HEK293 (cell line): ENCODE measurements at regions not wholly inside any gene's neighbourhood (a gene's known extent, or its start where the extent isn't known, plus 50 kb on each side); places are given as distances from the start of the nearest gene placed in this dataset.
A peak's percentile ranks its signal among the peaks of the same experiment; 100 is the strongest.

Source experiments
- CTCF ChIA-PET: fragments of 350-600 bp; formaldehyde crosslinking; extraction: SDS; loops from one replicate; lab custom pipeline; 2021; ENCODE audit warnings: antibody characterized with exemption; lab: Yijun Ruan, JAX
- POLR2A ChIA-PET: fragments of 300-600 bp; formaldehyde crosslinking; extraction: SDS; loops from one replicate; lab custom pipeline; 2020; ENCODE audit warnings: antibody characterized with exemption, inconsistent platforms; lab: Yijun Ruan, JAX
- H3K27ac ChIP-seq: fragments of 200-500 bp; sonication (Bioruptor generic); 2 replicates; pipeline ENCODE4 v1.5.1; 2014; ENCODE audit warnings: low read depth, low read length, control low read depth, inconsistent platforms; ENCODE audit errors: extremely low read depth
- H3K36me3 ChIP-seq, 2 experiments: fragments of 200-500 bp in 1 of 2; sonication (Bioruptor generic) in 1 of 2; 1 replicate in 1 of 2; 2 replicates in 1 of 2; pipeline ENCODE4 v1.5.1; 2014 to 2017; ENCODE audit warnings: inconsistent platforms in 2 of 2, low read length in 2 of 2; ENCODE audit not compliant: control insufficient read depth in 2 of 2, insufficient read depth in 1 of 2
- H3K4me1 ChIP-seq: fragments of 200-500 bp; sonication (Bioruptor generic); 2 replicates; pipeline ENCODE4 v1.5.1; 2014; ENCODE audit warnings: mild to moderate bottlenecking, low read length, inconsistent platforms; ENCODE audit not compliant: control insufficient read depth, insufficient read depth
- H3K4me3 ChIP-seq: 2 replicates; pipeline ENCODE4 v1.5.1; 2011; ENCODE audit warnings: low read depth, mild to moderate bottlenecking, control low read depth, low read length, moderate library complexity
- H3K9me3 ChIP-seq: fragments of 200-500 bp; sonication (Bioruptor generic); 2 replicates; pipeline ENCODE4 v1.5.1; 2014; ENCODE audit warnings: low read depth, low read length, inconsistent platforms; ENCODE audit not compliant: control insufficient read depth, insufficient read depth
- GLIS1 ChIP-seq: fragments of 450-650 bp; formaldehyde crosslinking; IDR thresholded peaks from 2 replicates; pipeline ENCODE4 v1.5.1; 2016; ENCODE audit warnings: missing biosample characterization, missing genetic modification characterization
- IKZF3 ChIP-seq: fragments of 450-650 bp; IDR thresholded peaks from 2 replicates; pipeline ENCODE4 v1.5.0; 2018; ENCODE audit warnings: missing biosample characterization, mild to moderate bottlenecking, missing genetic modification characterization, moderate library complexity
- KLF8 ChIP-seq: fragments of 450-650 bp; formaldehyde crosslinking; IDR thresholded peaks from 2 replicates; pipeline ENCODE4 v1.5.1; 2016; ENCODE audit warnings: missing biosample characterization, missing genetic modification characterization
- KLF9 ChIP-seq: fragments of 450-650 bp; formaldehyde crosslinking; IDR thresholded peaks from 2 replicates; pipeline ENCODE4 v1.5.1; 2016; ENCODE audit warnings: missing biosample characterization, missing genetic modification characterization, low read depth
- ZFP41 ChIP-seq: fragments of 450-650 bp; formaldehyde crosslinking; IDR thresholded peaks from 2 replicates; pipeline ENCODE4 v1.5.1; 2016; ENCODE audit warnings: missing biosample characterization, missing genetic modification characterization, borderline replicate concordance
- ZNF133 ChIP-seq: fragments of 450-650 bp; formaldehyde crosslinking; IDR thresholded peaks from 2 replicates; pipeline ENCODE4 v1.5.1; 2016; ENCODE audit warnings: missing biosample characterization, missing genetic modification characterization
- ZNF140 ChIP-seq: fragments of 450-650 bp; formaldehyde crosslinking; IDR thresholded peaks from 2 replicates; pipeline ENCODE4 v1.5.1; 2016; ENCODE audit warnings: missing biosample characterization, missing genetic modification characterization
- ZNF16 ChIP-seq: fragments of 450-650 bp; formaldehyde crosslinking; IDR thresholded peaks from 2 replicates; pipeline ENCODE4 v1.5.1; 2016; ENCODE audit warnings: low read depth, missing biosample characterization, missing genetic modification characterization
- ZNF248 ChIP-seq: fragments of 450-650 bp; formaldehyde crosslinking; IDR thresholded peaks from 2 replicates; pipeline ENCODE4 v1.5.1; 2017; ENCODE audit warnings: missing biosample characterization, missing genetic modification characterization
- ZNF341 ChIP-seq: fragments of 450-650 bp; formaldehyde crosslinking; IDR thresholded peaks from 2 replicates; pipeline ENCODE4; 2016; ENCODE audit warnings: low read depth, missing biosample characterization, missing genetic modification characterization
- ZNF354C ChIP-seq: fragments of 450-650 bp; formaldehyde crosslinking; IDR thresholded peaks from 2 replicates; pipeline ENCODE4 v1.5.1; 2016; ENCODE audit warnings: missing biosample characterization, missing genetic modification characterization, low read depth, borderline replicate concordance
- ZNF37A ChIP-seq: fragments of 450-650 bp; IDR thresholded peaks from 2 replicates; pipeline ENCODE4 v1.5.1; 2018; ENCODE audit warnings: missing biosample characterization, missing genetic modification characterization
- ZNF423 ChIP-seq: fragments of 450-650 bp; formaldehyde crosslinking; IDR thresholded peaks from 2 replicates; pipeline ENCODE4 v1.5.1; 2016; ENCODE audit warnings: missing biosample characterization, missing genetic modification characterization
- ZNF426 ChIP-seq: fragments of 450-650 bp; formaldehyde crosslinking; IDR thresholded peaks from 2 replicates; pipeline ENCODE4 v1.5.1; 2017; ENCODE audit warnings: missing biosample characterization, missing genetic modification characterization, mild to moderate bottlenecking, inconsistent platforms, moderate library complexity
- ZNF623 ChIP-seq: fragments of 450-650 bp; formaldehyde crosslinking; IDR thresholded peaks from 2 replicates; pipeline ENCODE4 v1.5.1; 2016; ENCODE audit warnings: missing biosample characterization, missing genetic modification characterization
- ZNF664 ChIP-seq: fragments of 450-650 bp; formaldehyde crosslinking; IDR thresholded peaks from 2 replicates; pipeline ENCODE4 v1.5.1; 2016; ENCODE audit warnings: missing biosample characterization, missing genetic modification characterization
- ZSCAN30 ChIP-seq: fragments of 450-650 bp; IDR thresholded peaks from 2 replicates; pipeline ENCODE4 v1.5.1; 2018; ENCODE audit warnings: missing biosample characterization, mild to moderate bottlenecking, missing genetic modification characterization, moderate library complexity
- TF ChIP-seq, protein P1 (sequence below): fragments of 450-650 bp; formaldehyde crosslinking; IDR thresholded peaks from 2 replicates; pipeline ENCODE4 v1.5.1; 2017; ENCODE audit warnings: missing biosample characterization, missing genetic modification characterization
- TF ChIP-seq, protein P2 (sequence below): fragments of 450-650 bp; IDR thresholded peaks from 2 replicates; pipeline ENCODE4 v1.5.1; 2018; ENCODE audit warnings: missing biosample characterization, missing genetic modification characterization
- TF ChIP-seq, protein P3 (sequence below): fragments of 450-650 bp; formaldehyde crosslinking; IDR thresholded peaks from 2 replicates; pipeline ENCODE4 v1.5.1; 2016; ENCODE audit warnings: missing biosample characterization, missing genetic modification characterization
- TF ChIP-seq, protein P4 (sequence below): fragments of 450-650 bp; formaldehyde crosslinking; IDR thresholded peaks from 2 replicates; pipeline ENCODE4 v1.5.1; 2016; ENCODE audit warnings: missing biosample characterization, missing genetic modification characterization, low read depth

GRCh38 chr2:138441916-138442315 is 59.7 kb upstream of the SPOPL start:
- Histone ChIP-seq H3K4me1 (0 out of 2 replicates have a peak, but pooled peaks cover 3% of the 10 kb centered on the region), H3K27ac (no peak overlapping the region), H3K36me3 (no peaks in the 10 kb centered on the region), H3K4me3 (no peak overlapping the region), H3K9me3 (no peaks in the 10 kb centered on the region)
- POLR2A ChIA-PET, result no interaction called here
- no peak for TF ChIP-seq ZNF354C (tag by site-specific recombination)
- TF ChIP-seq, protein P1, sequence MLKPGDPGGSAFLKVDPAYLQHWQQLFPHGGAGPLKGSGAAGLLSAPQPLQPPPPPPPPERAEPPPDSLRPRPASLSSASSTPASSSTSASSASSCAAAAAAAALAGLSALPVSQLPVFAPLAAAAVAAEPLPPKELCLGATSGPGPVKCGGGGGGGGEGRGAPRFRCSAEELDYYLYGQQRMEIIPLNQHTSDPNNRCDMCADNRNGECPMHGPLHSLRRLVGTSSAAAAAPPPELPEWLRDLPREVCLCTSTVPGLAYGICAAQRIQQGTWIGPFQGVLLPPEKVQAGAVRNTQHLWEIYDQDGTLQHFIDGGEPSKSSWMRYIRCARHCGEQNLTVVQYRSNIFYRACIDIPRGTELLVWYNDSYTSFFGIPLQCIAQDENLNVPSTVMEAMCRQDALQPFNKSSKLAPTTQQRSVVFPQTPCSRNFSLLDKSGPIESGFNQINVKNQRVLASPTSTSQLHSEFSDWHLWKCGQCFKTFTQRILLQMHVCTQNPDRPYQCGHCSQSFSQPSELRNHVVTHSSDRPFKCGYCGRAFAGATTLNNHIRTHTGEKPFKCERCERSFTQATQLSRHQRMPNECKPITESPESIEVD (tag by site-specific recombination), result no peak
- no peak for TF ChIP-seq ZNF16
- CTCF ChIA-PET, result no interaction called here

DNA sequence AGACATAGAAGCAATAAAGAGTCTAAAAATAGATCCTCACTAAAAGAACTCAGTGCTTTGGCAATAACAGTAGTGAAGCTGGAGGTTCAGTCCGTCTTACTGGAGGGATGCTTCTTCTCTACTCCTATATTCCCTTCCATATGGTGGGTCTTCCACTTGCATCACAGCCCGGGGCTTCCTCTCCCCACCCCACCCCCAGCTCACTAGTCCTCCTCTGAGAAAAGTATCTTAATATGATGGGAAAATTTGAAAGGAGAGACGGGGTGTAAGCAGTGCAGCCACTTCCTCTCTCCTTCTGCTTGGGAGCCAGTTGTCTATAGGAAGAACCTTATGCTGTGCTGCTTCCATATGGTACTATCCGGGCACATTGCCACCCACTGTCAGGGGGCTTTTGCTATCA is 57.2 kb upstream of the SPOPL start:
- H3K4me3 ChIP-seq, result no peak overlapping the region
- H3K36me3 ChIP-seq, result no peaks in the 10 kb centered on the region
- CTCF ChIA-PET, result no interaction called here
- TF ChIP-seq, protein P2, sequence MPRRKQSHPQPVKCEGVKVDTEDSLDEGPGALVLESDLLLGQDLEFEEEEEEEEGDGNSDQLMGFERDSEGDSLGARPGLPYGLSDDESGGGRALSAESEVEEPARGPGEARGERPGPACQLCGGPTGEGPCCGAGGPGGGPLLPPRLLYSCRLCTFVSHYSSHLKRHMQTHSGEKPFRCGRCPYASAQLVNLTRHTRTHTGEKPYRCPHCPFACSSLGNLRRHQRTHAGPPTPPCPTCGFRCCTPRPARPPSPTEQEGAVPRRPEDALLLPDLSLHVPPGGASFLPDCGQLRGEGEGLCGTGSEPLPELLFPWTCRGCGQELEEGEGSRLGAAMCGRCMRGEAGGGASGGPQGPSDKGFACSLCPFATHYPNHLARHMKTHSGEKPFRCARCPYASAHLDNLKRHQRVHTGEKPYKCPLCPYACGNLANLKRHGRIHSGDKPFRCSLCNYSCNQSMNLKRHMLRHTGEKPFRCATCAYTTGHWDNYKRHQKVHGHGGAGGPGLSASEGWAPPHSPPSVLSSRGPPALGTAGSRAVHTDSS (tag by site-specific recombination), result no peak
- no peak for TF ChIP-seq ZNF248 (tag by site-specific recombination)
- TF ChIP-seq ZSCAN30 (tag by site-specific recombination), result no peak
- TF ChIP-seq ZFP41 (tag by site-specific recombination), result no peak
- no peak for TF ChIP-seq KLF9 (tag by site-specific recombination)
- no peak for TF ChIP-seq ZNF140 (tag by site-specific recombination)
- no peak for TF ChIP-seq ZNF664 (tag by site-specific recombination)
- TF ChIP-seq ZNF426 (tag by site-specific recombination), result no peak
- TF ChIP-seq ZNF37A (tag by site-specific recombination), result no peak
- no peak for TF ChIP-seq ZNF133 (tag by site-specific recombination)
- no peak for TF ChIP-seq ZNF341 (tag by site-specific recombination)
- TF ChIP-seq ZNF423, result no peak
- TF ChIP-seq ZNF16, result no peak
- TF ChIP-seq, all 188 proteins: peak for 0
- Histone ChIP-seq H3K27ac (no peak overlapping the region), H3K9me3 (no peaks in the 10 kb centered on the region), H3K4me1 (0 out of 2 replicates have a peak, but pooled peaks cover 3% of the 10 kb centered on the region)
- POLR2A ChIA-PET, result no interaction called here

- TF ChIP-seq ZNF623 (tag by site-specific recombination), result no peak
- TF ChIP-seq, protein P3, sequence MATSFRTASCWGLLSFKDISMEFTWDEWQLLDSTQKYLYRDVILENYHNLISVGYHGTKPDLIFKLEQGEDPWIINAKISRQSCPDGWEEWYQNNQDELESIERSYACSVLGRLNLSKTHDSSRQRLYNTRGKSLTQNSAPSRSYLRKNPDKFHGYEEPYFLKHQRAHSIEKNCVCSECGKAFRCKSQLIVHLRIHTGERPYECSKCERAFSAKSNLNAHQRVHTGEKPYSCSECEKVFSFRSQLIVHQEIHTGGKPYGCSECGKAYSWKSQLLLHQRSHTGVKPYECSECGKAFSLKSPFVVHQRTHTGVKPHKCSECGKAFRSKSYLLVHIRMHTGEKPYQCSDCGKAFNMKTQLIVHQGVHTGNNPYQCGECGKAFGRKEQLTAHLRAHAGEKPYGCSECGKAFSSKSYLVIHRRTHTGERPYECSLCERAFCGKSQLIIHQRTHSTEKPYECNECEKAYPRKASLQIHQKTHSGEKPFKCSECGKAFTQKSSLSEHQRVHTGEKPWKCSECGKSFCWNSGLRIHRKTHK (tag by site-specific recombination), result no peak
- TF ChIP-seq IKZF3 (tag by site-specific recombination), result no peak
- TF ChIP-seq KLF8 (tag by site-specific recombination), result no peak
- TF ChIP-seq, protein P4, sequence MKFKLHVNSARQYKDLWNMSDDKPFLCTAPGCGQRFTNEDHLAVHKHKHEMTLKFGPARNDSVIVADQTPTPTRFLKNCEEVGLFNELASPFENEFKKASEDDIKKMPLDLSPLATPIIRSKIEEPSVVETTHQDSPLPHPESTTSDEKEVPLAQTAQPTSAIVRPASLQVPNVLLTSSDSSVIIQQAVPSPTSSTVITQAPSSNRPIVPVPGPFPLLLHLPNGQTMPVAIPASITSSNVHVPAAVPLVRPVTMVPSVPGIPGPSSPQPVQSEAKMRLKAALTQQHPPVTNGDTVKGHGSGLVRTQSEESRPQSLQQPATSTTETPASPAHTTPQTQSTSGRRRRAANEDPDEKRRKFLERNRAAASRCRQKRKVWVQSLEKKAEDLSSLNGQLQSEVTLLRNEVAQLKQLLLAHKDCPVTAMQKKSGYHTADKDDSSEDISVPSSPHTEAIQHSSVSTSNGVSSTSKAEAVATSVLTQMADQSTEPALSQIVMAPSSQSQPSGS (tag by site-specific recombination), result peak; percentile 70
- TF ChIP-seq GLIS1, result no peak
- no peak for TF ChIP-seq ZNF140 (tag by site-specific recombination)
- no peaks in the 10 kb centered on the region for H3K36me3 ChIP-seq
- POLR2A ChIA-PET, result no interaction called here
- no peaks in the 10 kb centered on the region for H3K9me3 ChIP-seq
- 0 out of 2 replicates have a peak, but pooled peaks cover 3% of the 10 kb centered on the region for H3K4me1 ChIP-seq
- CTCF ChIA-PET, result no interaction called here
- H3K4me3 ChIP-seq, result no peak overlapping the region
- H3K27ac ChIP-seq, result no peak overlapping the region
Measured at GRCh38 chr2:138445227-138445626, 56.3 kb upstream of the SPOPL start.
